Heart right ventricle (tissue), 16 donors: ENCODE measurements at regions not wholly inside any gene's neighbourhood (a gene's known extent, or its start where the extent isn't known, plus 50 kb on each side); places are given as distances from the start of the nearest gene placed in this dataset.

Experiments used
- ATAC-seq, 8 donors: fragments of 200-7000 bp; cut with Tn5 transposase; one replicate each; pipeline ENCODE4 v1.9.1; 2020; ENCODE audit warnings: mild to moderate bottlenecking in 8 of 8, moderate library complexity in 8 of 8, moderate number of reproducible peaks in 1 of 8
- DNase-seq, 2 donors: peaks; one replicate each; pipeline ENCODE4 v3.0.0-alpha.2; 2020
- H3K27ac ChIP-seq, 10 donors: fragments of 200-600 bp; sonication (generic) in 2 of 10; one replicate each; pipeline versions ENCODE4 v1.5.0 to v1.8.0; 2020 to 2022; ENCODE audit warnings: mild to moderate bottlenecking in 3 of 10
- H3K27me3 ChIP-seq, 7 donors: fragments of 200-600 bp; one replicate each; pipeline ENCODE4 v1.8.0; 2021 to 2022; ENCODE audit warnings: mild to moderate bottlenecking in 2 of 7
- H3K36me3 ChIP-seq, 9 donors: fragments of 200-600 bp; sonication (generic) in 1 of 9; one replicate each; pipeline versions ENCODE4 v1.5.0 to v1.8.0; 2020 to 2022; ENCODE audit warnings: mild to moderate bottlenecking in 2 of 9
- H3K4me1 ChIP-seq, 9 donors: fragments of 200-600 bp; sonication (generic) in 1 of 9; one replicate each; pipeline versions ENCODE4 v1.5.0 to v1.8.0; 2020 to 2022; ENCODE audit warnings: mild to moderate bottlenecking in 4 of 9
- H3K4me3 ChIP-seq, 10 donors: fragments of 200-600 bp; sonication (generic) in 2 of 10; one replicate each; pipeline versions ENCODE4 v1.5.0 to v1.8.0; 2020 to 2022; ENCODE audit warnings: mild to moderate bottlenecking in 7 of 10, moderate library complexity in 2 of 10
- H3K9me3 ChIP-seq, 11 donors: fragments of 200-600 bp in 10 of 11; sonication (generic) in 2 of 11; one replicate each; pipeline versions ENCODE4 v1.5.0 to v1.8.0; 2013 to 2022; ENCODE audit warnings: mild to moderate bottlenecking in 2 of 11, control low read depth in 1 of 11, moderate library complexity in 1 of 11
- WGBS, 2 donors: extraction: QIAGEN DNeasy Blood & Tissue Kit; methylation state at CpG; one replicate each; pipeline ENCODE4 v1.1.7; 2013; ENCODE audit warnings: inconsistent platforms in 1 of 2; 5-methylcytosine and 5-hydroxymethylcytosine counted together
- intact Hi-C, 10 donors: fragments of 100-400 bp; cut with DNase I; formaldehyde crosslinking; loops; one replicate each; pipeline versions ENCODE4 v1.11.1 to v1.14.2; 2022
- TF ChIP-seq, protein P1 (sequence below), 9 donors: fragments of 200-600 bp; sonication (generic) in 2 of 9; IDR thresholded peaks; one replicate each; pipeline versions ENCODE4 v1.5.0 to v1.8.0; 2021 to 2022; ENCODE audit warnings: antibody characterized with exemption in 9 of 9, mild to moderate bottlenecking in 5 of 9, moderate library complexity in 1 of 9
- donor health status: Arrhythmogenic right ventricular cardiomyopathy.
- donor health status: ischemic (EF 13 %, LVEDD 7.1; RV severe dilation, severe dysfunction).
- donor health status: healthy with polysubstance abuse.
- donor health status: DM: no; HTN: yes; CAD: no.
- donor health status: DM: no; HTN: no; CAD: no.
- donor health status: ischemic (EF 25% LVEDD 6.9; RV normal size, moderate dysfunction).
- donor health status: ischemic (EF 25% LVEDD 5.7; RV mildly dilated, moderate dysfunction).
- donor health status: healthy.
- donor health status: DM: yes; HTN: yes; CAD: no.
- donor health status: Ischemic cardiomyopathy.
- donor health status: ischemic (EF 35%, LVEDD 5.7; RV mildly dilated, moderate dysfunction).
- donor health status: nonischemic (EF 11% LVEDD 7.7; RV severe dilation, severe dysfunction).
- donor health status: DM: yes; HTN: yes; CAD: no.
- donor health status: PGD.
- donor health status: ischemic (EF 29% LVEDD 5.4; RV normal size, mild dysfunction).
- donor health status: nonischemic (EF 23%, LVEDD 6.1; RV moderate dilation, normal function).

DNA sequence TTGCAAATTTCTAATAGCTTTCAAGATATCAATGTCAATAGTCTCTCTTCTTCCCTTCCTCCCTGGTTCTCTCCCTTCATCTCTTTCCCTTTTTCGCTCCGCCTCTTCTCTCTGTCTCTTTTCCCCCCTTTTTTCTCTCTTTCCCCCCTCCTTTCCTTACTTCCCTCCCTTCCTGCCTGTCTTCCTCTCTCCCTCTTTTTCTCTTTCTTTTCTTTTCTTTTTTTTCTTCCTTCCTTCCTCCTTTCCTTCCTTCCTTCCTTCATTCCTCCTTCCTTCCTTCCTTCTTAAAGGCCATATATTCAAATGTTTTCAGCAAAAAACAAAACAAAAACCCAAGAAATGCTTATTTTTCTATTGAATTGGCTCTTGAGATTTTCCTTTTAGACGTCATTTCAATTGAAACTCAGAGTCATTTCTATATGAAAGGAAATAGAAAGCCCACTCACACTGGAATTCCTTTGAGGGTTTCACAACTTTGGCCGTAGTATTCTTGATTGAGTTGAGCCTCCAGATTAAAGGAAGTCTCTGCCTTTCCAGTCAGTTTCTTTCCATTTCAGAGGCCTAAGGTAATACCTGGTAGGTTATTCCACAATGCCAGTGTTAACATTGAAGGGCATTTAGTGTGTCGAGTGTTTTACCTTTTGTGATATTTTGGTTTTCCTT is 551.5 kb downstream of the LMO4 start:
- no peaks in the 10 kb centered on the region for H3K4me1 ChIP-seq
- H3K27me3 ChIP-seq = no peaks in the 10 kb centered on the region
- WGBS, 2 donors = 77 to 78% methylated on average over 5 of the region's 5 CpGs
- no peaks in the 10 kb centered on the region for H3K9me3 ChIP-seq
- H3K36me3 ChIP-seq = no peaks in the 10 kb centered on the region
- TF ChIP-seq, protein P1, sequence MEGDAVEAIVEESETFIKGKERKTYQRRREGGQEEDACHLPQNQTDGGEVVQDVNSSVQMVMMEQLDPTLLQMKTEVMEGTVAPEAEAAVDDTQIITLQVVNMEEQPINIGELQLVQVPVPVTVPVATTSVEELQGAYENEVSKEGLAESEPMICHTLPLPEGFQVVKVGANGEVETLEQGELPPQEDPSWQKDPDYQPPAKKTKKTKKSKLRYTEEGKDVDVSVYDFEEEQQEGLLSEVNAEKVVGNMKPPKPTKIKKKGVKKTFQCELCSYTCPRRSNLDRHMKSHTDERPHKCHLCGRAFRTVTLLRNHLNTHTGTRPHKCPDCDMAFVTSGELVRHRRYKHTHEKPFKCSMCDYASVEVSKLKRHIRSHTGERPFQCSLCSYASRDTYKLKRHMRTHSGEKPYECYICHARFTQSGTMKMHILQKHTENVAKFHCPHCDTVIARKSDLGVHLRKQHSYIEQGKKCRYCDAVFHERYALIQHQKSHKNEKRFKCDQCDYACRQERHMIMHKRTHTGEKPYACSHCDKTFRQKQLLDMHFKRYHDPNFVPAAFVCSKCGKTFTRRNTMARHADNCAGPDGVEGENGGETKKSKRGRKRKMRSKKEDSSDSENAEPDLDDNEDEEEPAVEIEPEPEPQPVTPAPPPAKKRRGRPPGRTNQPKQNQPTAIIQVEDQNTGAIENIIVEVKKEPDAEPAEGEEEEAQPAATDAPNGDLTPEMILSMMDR (IDR thresholded peaks at IDR 0.05) = no peak
- ATAC-seq (no peak), DNase-seq (no peak)
- no peak overlapping the region for H3K27ac ChIP-seq
- intact Hi-C loops = no loop called here
- H3K4me3 ChIP-seq = no peak overlapping the region

DNA sequence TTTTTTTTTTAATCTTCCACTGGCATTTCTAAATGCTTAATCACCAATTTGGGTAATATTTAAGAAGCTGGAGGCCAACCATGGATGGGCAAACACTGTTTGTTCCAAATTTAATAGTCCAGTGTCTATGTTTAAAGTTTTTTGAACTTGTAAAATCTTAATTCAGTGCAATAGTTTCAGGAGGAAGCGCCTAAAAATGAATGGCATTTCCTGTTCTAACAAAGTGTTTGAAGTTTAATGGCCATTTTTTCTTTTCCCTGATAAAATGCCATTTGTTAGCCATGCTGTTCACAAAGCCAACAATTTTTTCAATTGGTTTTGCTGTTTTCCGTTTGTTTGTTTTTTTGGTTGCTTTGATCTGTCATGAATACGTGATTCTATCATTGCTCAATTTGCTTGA is 552.1 kb downstream of the LMO4 start:
- no peak for ATAC-seq
- no peak overlapping the region for H3K27ac ChIP-seq
- TF ChIP-seq, protein P1 (IDR thresholded peaks at IDR 0.05) = no peak
- no peaks in the 10 kb centered on the region for H3K36me3 ChIP-seq
- 63 to 80% methylated on average over 3 of the region's 3 CpGs for WGBS, 2 donors
- no peak overlapping the region for H3K4me3 ChIP-seq
- H3K27me3 ChIP-seq = no peaks in the 10 kb centered on the region
- no peaks in the 10 kb centered on the region for H3K4me1 ChIP-seq
- intact Hi-C loops = no loop called here
- DNase-seq = no peak
- no peaks in the 10 kb centered on the region for H3K9me3 ChIP-seq

DNA sequence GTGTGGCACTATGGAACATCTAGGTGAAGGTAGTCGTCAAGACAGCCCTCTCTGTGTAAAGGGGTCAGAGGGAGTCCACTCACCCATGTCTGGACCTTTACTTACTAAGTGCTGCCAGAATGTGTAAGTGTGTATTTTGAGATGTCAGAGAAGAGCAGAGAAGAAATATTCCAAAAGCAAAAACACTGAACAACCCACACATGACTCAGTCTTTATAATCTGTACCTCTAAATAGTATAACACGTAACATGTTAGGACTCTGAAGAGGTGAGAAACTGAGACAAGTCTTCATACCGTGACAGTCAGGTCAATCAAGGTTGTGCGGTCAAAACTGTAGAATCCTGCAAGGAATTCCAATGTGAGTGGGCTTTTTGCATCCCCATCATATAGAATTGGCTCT is 555.2 kb downstream of the LMO4 start:
- intact Hi-C loops = no loop called here
- DNase-seq = no peak
- TF ChIP-seq, protein P1 (IDR thresholded peaks at IDR 0.05) = no peak
- H3K9me3 ChIP-seq = no peaks in the 10 kb centered on the region
- no peaks in the 10 kb centered on the region for H3K4me1 ChIP-seq
- 80 to 87% methylated on average over 4 of the region's 4 CpGs for WGBS, 2 donors
- H3K27ac ChIP-seq = no peak overlapping the region
- H3K4me3 ChIP-seq = no peak overlapping the region
- ATAC-seq = no peak
- H3K27me3 ChIP-seq = no peaks in the 10 kb centered on the region
- no peaks in the 10 kb centered on the region for H3K36me3 ChIP-seq

DNA sequence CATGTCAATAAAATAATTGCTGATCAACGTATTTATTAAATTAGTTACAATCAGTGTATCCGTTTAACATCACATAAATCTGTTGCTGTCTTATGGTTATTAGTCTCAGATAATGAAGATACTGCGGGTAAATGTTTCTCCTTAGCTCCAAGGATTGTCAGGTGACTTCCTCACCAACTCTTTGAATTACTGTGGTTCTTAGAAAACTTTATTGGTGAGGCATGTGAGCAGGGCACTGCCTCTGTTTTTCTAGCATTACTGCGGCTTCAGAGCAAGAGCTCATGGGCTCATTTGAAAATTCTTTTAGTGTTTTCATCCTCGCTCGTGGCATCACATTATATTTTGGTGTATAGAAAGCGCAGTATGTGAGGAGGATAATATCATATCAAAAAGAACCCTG is 555.9 kb downstream of the LMO4 start:
- WGBS, 2 donors = 93 to 94% methylated on average over 7 of the region's 7 CpGs
- Histone ChIP-seq H3K27ac (no peak overlapping the region), H3K36me3 (no peaks in the 10 kb centered on the region), H3K4me1 (no peaks in the 10 kb centered on the region), H3K4me3 (no peak overlapping the region), H3K27me3 (no peaks in the 10 kb centered on the region), H3K9me3 (no peaks in the 10 kb centered on the region)
- intact Hi-C loops = no loop called here
- no peak for ATAC-seq
- DNase-seq = no peak
- TF ChIP-seq, protein P1 (IDR thresholded peaks at IDR 0.05) = no peak
